ENCODE measurements at regions not wholly inside any gene's neighbourhood (a gene's known extent, or its start where the extent isn't known, plus 50 kb on each side); places are given as distances from the start of the nearest gene placed in this dataset.

DNA sequence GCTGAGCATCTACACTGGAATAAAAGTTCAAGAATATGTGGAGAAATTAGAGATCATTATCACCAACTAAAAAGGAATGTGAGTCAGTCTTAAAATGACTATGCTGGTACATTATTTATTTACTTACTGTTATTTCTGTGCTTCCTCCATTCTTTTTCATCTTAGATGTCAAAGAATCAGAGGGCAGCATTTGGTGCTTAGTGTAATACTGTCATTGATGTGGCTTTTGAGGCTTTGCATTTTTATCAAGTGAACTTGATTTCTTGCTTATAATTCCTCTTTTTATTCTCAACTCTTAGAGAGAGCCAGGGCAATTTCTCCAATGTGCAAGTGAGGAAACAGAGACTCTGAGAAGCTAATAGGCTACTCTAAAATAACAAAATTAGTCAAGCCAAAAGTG is 163.7 kb upstream of the TRPC7 start:
- Histone ChIP-seq H3K9me3 (no peaks in the 10 kb centered on the region), H3K27ac (no peak overlapping the region), H3K27me3 (no peaks in the 10 kb centered on the region), H3K36me3 (no peaks in the 10 kb centered on the region), H3K4me1 (no peaks in the 10 kb centered on the region), H3K4me3 (no peak overlapping the region)
- ATAC-seq (no peak), DNase-seq (no peak)
- TF ChIP-seq, protein P1, sequence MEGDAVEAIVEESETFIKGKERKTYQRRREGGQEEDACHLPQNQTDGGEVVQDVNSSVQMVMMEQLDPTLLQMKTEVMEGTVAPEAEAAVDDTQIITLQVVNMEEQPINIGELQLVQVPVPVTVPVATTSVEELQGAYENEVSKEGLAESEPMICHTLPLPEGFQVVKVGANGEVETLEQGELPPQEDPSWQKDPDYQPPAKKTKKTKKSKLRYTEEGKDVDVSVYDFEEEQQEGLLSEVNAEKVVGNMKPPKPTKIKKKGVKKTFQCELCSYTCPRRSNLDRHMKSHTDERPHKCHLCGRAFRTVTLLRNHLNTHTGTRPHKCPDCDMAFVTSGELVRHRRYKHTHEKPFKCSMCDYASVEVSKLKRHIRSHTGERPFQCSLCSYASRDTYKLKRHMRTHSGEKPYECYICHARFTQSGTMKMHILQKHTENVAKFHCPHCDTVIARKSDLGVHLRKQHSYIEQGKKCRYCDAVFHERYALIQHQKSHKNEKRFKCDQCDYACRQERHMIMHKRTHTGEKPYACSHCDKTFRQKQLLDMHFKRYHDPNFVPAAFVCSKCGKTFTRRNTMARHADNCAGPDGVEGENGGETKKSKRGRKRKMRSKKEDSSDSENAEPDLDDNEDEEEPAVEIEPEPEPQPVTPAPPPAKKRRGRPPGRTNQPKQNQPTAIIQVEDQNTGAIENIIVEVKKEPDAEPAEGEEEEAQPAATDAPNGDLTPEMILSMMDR (IDR thresholded peaks at IDR 0.05): no peak
- intact Hi-C loops (cut with DNase I): no loop called here

DNA sequence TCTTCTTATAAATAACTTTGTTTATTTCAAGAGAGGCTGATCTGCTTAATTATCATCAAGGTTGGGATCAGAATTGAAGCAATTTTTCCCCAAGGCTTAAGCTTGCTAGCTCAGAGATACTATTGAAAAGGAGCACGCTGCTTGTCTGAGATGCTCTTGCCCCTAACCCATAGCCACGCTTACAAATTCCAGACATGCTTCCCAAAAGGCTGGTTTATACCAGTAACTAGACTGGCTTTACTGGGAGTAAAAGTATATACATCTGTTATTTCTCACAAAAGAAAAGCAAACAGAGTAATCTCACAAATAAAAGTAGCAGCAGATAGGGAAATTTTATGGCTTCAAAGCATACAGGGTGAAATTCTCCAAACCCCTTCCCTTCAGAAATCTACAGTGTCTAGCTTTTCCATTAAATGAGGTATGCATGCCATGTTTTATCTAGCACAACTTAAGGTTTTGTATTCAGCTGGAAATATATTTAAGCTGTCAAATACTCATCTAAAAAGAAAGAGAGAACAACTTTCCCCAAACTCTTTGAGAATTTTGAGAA is 163.2 kb upstream of the TRPC7 start:
- TF ChIP-seq, protein P1 (IDR thresholded peaks at IDR 0.05): no peak
- H3K4me3 ChIP-seq: no peak overlapping the region
- DNase-seq (no peak), ATAC-seq (no peak)
- H3K36me3 ChIP-seq: no peaks in the 10 kb centered on the region
- no peak overlapping the region for H3K27ac ChIP-seq
- H3K9me3 ChIP-seq: no peaks in the 10 kb centered on the region
- no peaks in the 10 kb centered on the region for H3K27me3 ChIP-seq
- no peaks in the 10 kb centered on the region for H3K4me1 ChIP-seq
- intact Hi-C loops (cut with DNase I): no loop called here

- H3K27me3 ChIP-seq: no peaks in the 10 kb centered on the region
- H3K4me3 ChIP-seq: no peak overlapping the region
- ATAC-seq (no peak), DNase-seq (no peak)
- intact Hi-C loops (cut with DNase I): no loop called here
- no peak overlapping the region for H3K27ac ChIP-seq
- no peaks in the 10 kb centered on the region for H3K9me3 ChIP-seq
- no peaks in the 10 kb centered on the region for H3K4me1 ChIP-seq
- TF ChIP-seq, protein P1 (IDR thresholded peaks at IDR 0.05): no peak
- no peaks in the 10 kb centered on the region for H3K36me3 ChIP-seq
These were observed 162.0 kb upstream of the TRPC7 start for GRCh38 chr5:136527311-136527710.

DNA sequence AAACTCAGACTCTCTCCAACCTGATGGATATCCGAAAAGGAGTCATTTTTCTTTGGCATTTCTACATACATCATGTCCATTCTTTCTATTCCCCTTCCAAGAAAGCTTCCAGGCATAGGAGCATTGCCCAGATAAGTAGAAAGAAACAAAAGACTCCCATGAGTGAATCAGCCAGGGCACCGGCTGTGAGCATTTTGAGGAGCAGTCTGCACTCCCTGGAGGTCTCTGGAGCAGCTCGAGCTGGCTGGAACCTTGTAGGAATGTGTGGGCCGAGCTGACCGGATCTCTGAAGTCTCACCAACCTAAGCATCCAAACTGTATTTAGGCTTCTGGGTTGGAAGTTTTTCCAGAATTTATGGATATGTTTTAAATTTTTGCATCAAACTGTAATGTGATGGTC is 161.4 kb upstream of the TRPC7 start:
- intact Hi-C loops (cut with DNase I): no loop called here
- DNase-seq (no peak), ATAC-seq (no peak)
- no peak overlapping the region for H3K4me3 ChIP-seq
- no peaks in the 10 kb centered on the region for H3K27me3 ChIP-seq
- no peaks in the 10 kb centered on the region for H3K9me3 ChIP-seq
- H3K36me3 ChIP-seq: no peaks in the 10 kb centered on the region
- no peak overlapping the region for H3K27ac ChIP-seq
- no peaks in the 10 kb centered on the region for H3K4me1 ChIP-seq
- TF ChIP-seq, protein P1 (IDR thresholded peaks at IDR 0.05): no peak

- no peak for DNase-seq
- ATAC-seq: no peak
- Histone ChIP-seq H3K36me3 (no peaks in the 10 kb centered on the region), H3K9me3 (no peaks in the 10 kb centered on the region), H3K27ac (no peak overlapping the region), H3K4me1 (no peaks in the 10 kb centered on the region), H3K27me3 (no peaks in the 10 kb centered on the region), H3K4me3 (no peak overlapping the region)
- TF ChIP-seq, protein P1 (IDR thresholded peaks at IDR 0.05): no peak
- intact Hi-C loops (cut with DNase I): no loop called here
These were observed 160.7 kb upstream of the TRPC7 start for GRCh38 chr5:136526021-136526420.

Measured in left lung (tissue), 4 donors.